CD14-positive monocyte (primary cell): ENCODE measurements at regions not wholly inside any gene's neighbourhood (a gene's known extent, or its start where the extent isn't known, plus 50 kb on each side); places are given as distances from the start of the nearest gene placed in this dataset.

Source experiments
- DNase-seq, 3 donors: peaks; one replicate each; pipeline ENCODE4 v3.0.0-alpha.2; 2011 to 2022
- H2AFZ ChIP-seq: 2 replicates; pipeline ENCODE4 v1.6.0; 2012; ENCODE audit warnings: mild to moderate bottlenecking, low read depth, low read length, inconsistent platforms; ENCODE audit not compliant: insufficient read depth, poor library complexity, severe bottlenecking
- H3K27ac ChIP-seq, 2 donors: 1 replicate in 1 of 2; 2 replicates in 1 of 2; pipeline ENCODE4 v1.5.1; 2012 to 2013; ENCODE audit warnings: low read length in 2 of 2, control low read depth in 1 of 2, inconsistent platforms in 1 of 2, low read depth in 1 of 2, mild to moderate bottlenecking in 1 of 2
- H3K27me3 ChIP-seq, 2 donors: one replicate each; pipeline versions ENCODE4 v1.6.0 to v1.6.1; 2011 to 2013; ENCODE audit warnings: low read length in 2 of 2; ENCODE audit not compliant: control insufficient read depth in 2 of 2, insufficient read depth in 2 of 2
- H3K36me3 ChIP-seq, 2 donors: replicated peaks in 1 of 2; 1 replicate in 1 of 2; 2 replicates in 1 of 2; pipeline versions ENCODE4 v1.5.1 to v1.6.1; 2012 to 2013; ENCODE audit warnings: low read length in 2 of 2, control low read depth in 1 of 2, inconsistent platforms in 1 of 2, mild to moderate bottlenecking in 1 of 2; ENCODE audit not compliant: insufficient read depth in 2 of 2, control insufficient read depth in 1 of 2
- H3K4me1 ChIP-seq, 2 donors: 1 replicate in 1 of 2; 2 replicates in 1 of 2; pipeline versions ENCODE4 v1.5.1 to v1.6.1; 2012 to 2013; ENCODE audit warnings: low read length in 2 of 2, control low read depth in 1 of 2, inconsistent platforms in 1 of 2, mild to moderate bottlenecking in 1 of 2, moderate library complexity in 1 of 2; ENCODE audit not compliant: insufficient read depth in 2 of 2, control insufficient read depth in 1 of 2
- H3K4me2 ChIP-seq: replicated peaks from 2 replicates; pipeline ENCODE3; 2012; ENCODE audit warnings: low read length, moderate library complexity, mild to moderate bottlenecking; ENCODE audit not compliant: poor library complexity, severe bottlenecking; ENCODE audit errors: extremely low read depth
- H3K4me3 ChIP-seq, 3 experiments: fragments of 200-600 bp in 1 of 3; sonication (generic) in 1 of 3; replicated peaks in 1 of 3; 1 replicate in 2 of 3; 2 replicates in 1 of 3; pipeline ENCODE4 v1.5.1; 2011 to 2013; ENCODE audit warnings: low read length in 3 of 3, mild to moderate bottlenecking in 3 of 3, control low read depth in 2 of 3, low read depth in 2 of 3, inconsistent platforms in 1 of 3, moderate library complexity in 1 of 3
- H3K79me2 ChIP-seq: 2 replicates; pipeline ENCODE4 v1.6.0; 2012; ENCODE audit warnings: mild to moderate bottlenecking, control low read depth, inconsistent platforms, low read length, moderate library complexity; ENCODE audit not compliant: insufficient read depth
- H3K9ac ChIP-seq: 2 replicates; pipeline ENCODE4 v1.6.0; 2017; ENCODE audit warnings: low read length, mild to moderate bottlenecking; ENCODE audit not compliant: insufficient read depth, poor library complexity, severe bottlenecking
- H3K9me3 ChIP-seq, 2 donors: replicated peaks in 1 of 2; 1 replicate in 1 of 2; 2 replicates in 1 of 2; pipeline versions ENCODE4 v1.5.1 to v1.6.1; 2012 to 2013; ENCODE audit warnings: low read length in 2 of 2, control low read depth in 1 of 2; ENCODE audit not compliant: control insufficient read depth in 1 of 2, insufficient read depth in 1 of 2
- H4K20me1 ChIP-seq: 2 replicates; pipeline ENCODE4 v1.6.0; 2012; ENCODE audit warnings: mild to moderate bottlenecking, low read length, control low read depth, moderate library complexity; ENCODE audit not compliant: insufficient read depth
- H3K27ac Mint-ChIP-seq, 7 donors: one replicate each; pipeline ENCODE4 v1.8.0; 2020; ENCODE audit warnings: mild to moderate bottlenecking in 7 of 7, mixed read lengths in 7 of 7, moderate library complexity in 6 of 7, inconsistent platforms in 2 of 7
- H3K27me3 Mint-ChIP-seq, 3 donors: one replicate each; pipeline ENCODE4 v1.8.0; 2021 to 2022; ENCODE audit warnings: low read depth in 3 of 3, mild to moderate bottlenecking in 3 of 3, mixed read lengths in 3 of 3, moderate library complexity in 3 of 3, inconsistent platforms in 1 of 3
- H3K36me3 Mint-ChIP-seq, 2 donors: one replicate each; pipeline ENCODE4 v1.8.0; 2020; ENCODE audit warnings: mixed read lengths in 2 of 2, inconsistent platforms in 1 of 2, mild to moderate bottlenecking in 1 of 2
- H3K4me1 Mint-ChIP-seq: one replicate; pipeline ENCODE4 v1.8.0; 2020; ENCODE audit warnings: mild to moderate bottlenecking, mixed read lengths
- H3K4me3 Mint-ChIP-seq, 2 donors: one replicate each; pipeline ENCODE4 v1.8.0; 2020; ENCODE audit warnings: mild to moderate bottlenecking in 2 of 2, mixed read lengths in 2 of 2, moderate library complexity in 1 of 2
- H3K9me3 Mint-ChIP-seq, 7 donors: one replicate each; pipeline ENCODE4 v1.8.0; 2020 to 2022; ENCODE audit warnings: mixed read lengths in 7 of 7, mild to moderate bottlenecking in 6 of 7, moderate library complexity in 6 of 7, inconsistent platforms in 2 of 7
- CTCF ChIP-seq: fragments of 200-600 bp; IDR thresholded peaks from one replicate; pipeline ENCODE4 v1.8.0; 2022; ENCODE audit warnings: antibody characterized with exemption, mild to moderate bottlenecking
- WGBS: methylation state at CpG from one replicate; pipeline ENCODE4 v1.1.5; 2013; ENCODE audit warnings: missing lambda C conversion rate; ENCODE audit not compliant: insufficient coverage; 5-methylcytosine and 5-hydroxymethylcytosine counted together
- intact Hi-C, 2 donors: fragments of 100-400 bp; cut with micrococcal nuclease; formaldehyde crosslinking; loops; one replicate each; pipeline versions ENCODE4 v1.15.0 to v1.15.1; 2023

- Histone ChIP-seq H3K79me2 (no peaks in the 10 kb centered on the region), H3K4me1 (no peaks in the 10 kb centered on the region), H3K9ac (no peak overlapping the region), H3K9me3 (peaks cover 12 to 13% of the 10 kb centered on the region in 2 donors), H3K27me3 (no peaks in the 10 kb centered on the region), H3K36me3 (no peaks in the 10 kb centered on the region), H3K27ac (no peak overlapping the region), H4K20me1 (no peaks in the 10 kb centered on the region), H3K4me3 (no peak overlapping the region), H2AFZ (no peak overlapping the region), H3K4me2 (no peak overlapping the region)
- Mint-ChIP-seq H3K36me3 (no peaks in the 10 kb centered on the region), H3K9me3 (peaks cover 16 to 24% (median 20%) of the 10 kb centered on the region in 7 donors), H3K4me1 (no peaks in the 10 kb centered on the region), H3K4me3 (no peak overlapping the region), H3K27me3 (peaks cover 0 to 6% (median 1%) of the 10 kb centered on the region in 3 donors), H3K27ac (no peak overlapping the region)
- no peak for TF ChIP-seq CTCF
- no peak for DNase-seq
- 88% methylated on average over 3 of the region's 3 CpGs for WGBS
- intact Hi-C loops, result no loop called here
Measured at GRCh38 chr6:156617941-156618340, 159.2 kb upstream of the ARID1B start.

GRCh38 chr6:156617376-156617775 lies 159.8 kb upstream of the ARID1B start:
- Mint-ChIP-seq H3K4me1 (no peaks in the 10 kb centered on the region), H3K36me3 (no peaks in the 10 kb centered on the region), H3K27me3 (peaks cover 1 to 6% (median 1%) of the 10 kb centered on the region in 3 donors), H3K27ac (no peak overlapping the region), H3K9me3 (peaks cover 20 to 30% (median 22%) of the 10 kb centered on the region in 7 donors), H3K4me3 (no peak overlapping the region)
- no peaks in the 10 kb centered on the region for H4K20me1 ChIP-seq
- H3K9ac ChIP-seq, result no peak overlapping the region
- no peak overlapping the region for H2AFZ ChIP-seq
- no peaks in the 10 kb centered on the region for H3K36me3 ChIP-seq
- no peak overlapping the region for H3K4me3 ChIP-seq
- H3K4me2 ChIP-seq, result no peak overlapping the region
- no peaks in the 10 kb centered on the region for H3K79me2 ChIP-seq
- TF ChIP-seq CTCF, result no peak
- intact Hi-C loops, result no loop called here
- no peaks in the 10 kb centered on the region for H3K27me3 ChIP-seq
- H3K27ac ChIP-seq, result no peak overlapping the region
- no peak for DNase-seq
- H3K9me3 ChIP-seq, result peaks cover 14% of the 10 kb centered on the region in 2 donors
- 44% methylated on average over 4 of the region's 10 CpGs for WGBS
- no peaks in the 10 kb centered on the region for H3K4me1 ChIP-seq
